ENCODE measurements at regions not wholly inside any gene's neighbourhood (a gene's known extent, or its start where the extent isn't known, plus 50 kb on each side); places are given as distances from the start of the nearest gene placed in this dataset.

- TF ChIP-seq RELA (CRISPR knock-in tag; IDR thresholded peaks at IDR 0.05; ENCODE audit: borderline replicate concordance) (no peak), ETV6 (CRISPR knock-in tag; IDR thresholded peaks at IDR 0.05) (no peak), SMAD4 (CRISPR knock-in tag; IDR thresholded peaks at IDR 0.05) (no peak)
- TF ChIP-seq, protein P1, sequence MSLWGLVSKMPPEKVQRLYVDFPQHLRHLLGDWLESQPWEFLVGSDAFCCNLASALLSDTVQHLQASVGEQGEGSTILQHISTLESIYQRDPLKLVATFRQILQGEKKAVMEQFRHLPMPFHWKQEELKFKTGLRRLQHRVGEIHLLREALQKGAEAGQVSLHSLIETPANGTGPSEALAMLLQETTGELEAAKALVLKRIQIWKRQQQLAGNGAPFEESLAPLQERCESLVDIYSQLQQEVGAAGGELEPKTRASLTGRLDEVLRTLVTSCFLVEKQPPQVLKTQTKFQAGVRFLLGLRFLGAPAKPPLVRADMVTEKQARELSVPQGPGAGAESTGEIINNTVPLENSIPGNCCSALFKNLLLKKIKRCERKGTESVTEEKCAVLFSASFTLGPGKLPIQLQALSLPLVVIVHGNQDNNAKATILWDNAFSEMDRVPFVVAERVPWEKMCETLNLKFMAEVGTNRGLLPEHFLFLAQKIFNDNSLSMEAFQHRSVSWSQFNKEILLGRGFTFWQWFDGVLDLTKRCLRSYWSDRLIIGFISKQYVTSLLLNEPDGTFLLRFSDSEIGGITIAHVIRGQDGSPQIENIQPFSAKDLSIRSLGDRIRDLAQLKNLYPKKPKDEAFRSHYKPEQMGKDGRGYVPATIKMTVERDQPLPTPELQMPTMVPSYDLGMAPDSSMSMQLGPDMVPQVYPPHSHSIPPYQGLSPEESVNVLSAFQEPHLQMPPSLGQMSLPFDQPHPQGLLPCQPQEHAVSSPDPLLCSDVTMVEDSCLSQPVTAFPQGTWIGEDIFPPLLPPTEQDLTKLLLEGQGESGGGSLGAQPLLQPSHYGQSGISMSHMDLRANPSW (CRISPR knock-in tag; conservative IDR thresholded peaks at IDR 0.05; ENCODE audit: low read depth), result no peak
Observed at GRCh38 chr3:30354513-30354912, 251.9 kb upstream of the TGFBR2 start (continued).

DNA sequence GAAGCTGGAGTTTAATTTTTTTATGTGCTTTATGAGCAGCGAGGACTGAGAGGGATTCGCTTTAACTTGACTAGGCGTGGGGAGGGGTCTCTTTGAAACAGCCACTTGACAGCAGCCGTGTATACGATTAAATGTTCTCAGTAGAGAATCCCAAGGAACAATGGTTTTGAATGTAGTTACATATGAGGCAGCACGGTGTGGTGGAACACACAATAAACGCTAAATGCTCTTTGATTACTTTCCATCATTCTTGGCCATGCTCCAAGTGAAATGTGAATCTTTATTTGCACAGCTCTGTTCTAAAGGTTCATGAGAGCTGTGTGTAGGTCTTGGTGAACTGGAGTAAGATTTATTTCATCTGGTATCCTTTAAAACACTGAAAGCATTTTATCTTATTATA is 251.4 kb upstream of the TGFBR2 start:
- no peak overlapping the region for H3K4me3 Mint-ChIP-seq
- TF ChIP-seq FOXP4 (CRISPR knock-in tag; IDR thresholded peaks at IDR 0.05) (no peak), PRRX2 (CRISPR knock-in tag; IDR thresholded peaks at IDR 0.05) (no peak), ETV6 (CRISPR knock-in tag; IDR thresholded peaks at IDR 0.05) (no peak), JAZF1 (CRISPR knock-in tag; IDR thresholded peaks at IDR 0.05) (no peak), E2F1 (CRISPR knock-in tag; IDR thresholded peaks at IDR 0.05) (no peak), ZNF416 (CRISPR knock-in tag; IDR thresholded peaks at IDR 0.05) (no peak), HMGA2 (CRISPR knock-in tag; IDR thresholded peaks at IDR 0.05) (no peak), ZSCAN18 (CRISPR knock-in tag; IDR thresholded peaks at IDR 0.05) (no peak), MAX (CRISPR knock-in tag; IDR thresholded peaks at IDR 0.05) (no peak), CREM (CRISPR knock-in tag; IDR thresholded peaks at IDR 0.05) (no peak), SMAD4 (CRISPR knock-in tag; IDR thresholded peaks at IDR 0.05) (no peak), ATF2 (CRISPR knock-in tag; IDR thresholded peaks at IDR 0.05; ENCODE audit: borderline replicate concordance, low read depth) (no peak), RORB (CRISPR knock-in tag; IDR thresholded peaks at IDR 0.05) (no peak)
- TF ChIP-seq, protein P2, sequence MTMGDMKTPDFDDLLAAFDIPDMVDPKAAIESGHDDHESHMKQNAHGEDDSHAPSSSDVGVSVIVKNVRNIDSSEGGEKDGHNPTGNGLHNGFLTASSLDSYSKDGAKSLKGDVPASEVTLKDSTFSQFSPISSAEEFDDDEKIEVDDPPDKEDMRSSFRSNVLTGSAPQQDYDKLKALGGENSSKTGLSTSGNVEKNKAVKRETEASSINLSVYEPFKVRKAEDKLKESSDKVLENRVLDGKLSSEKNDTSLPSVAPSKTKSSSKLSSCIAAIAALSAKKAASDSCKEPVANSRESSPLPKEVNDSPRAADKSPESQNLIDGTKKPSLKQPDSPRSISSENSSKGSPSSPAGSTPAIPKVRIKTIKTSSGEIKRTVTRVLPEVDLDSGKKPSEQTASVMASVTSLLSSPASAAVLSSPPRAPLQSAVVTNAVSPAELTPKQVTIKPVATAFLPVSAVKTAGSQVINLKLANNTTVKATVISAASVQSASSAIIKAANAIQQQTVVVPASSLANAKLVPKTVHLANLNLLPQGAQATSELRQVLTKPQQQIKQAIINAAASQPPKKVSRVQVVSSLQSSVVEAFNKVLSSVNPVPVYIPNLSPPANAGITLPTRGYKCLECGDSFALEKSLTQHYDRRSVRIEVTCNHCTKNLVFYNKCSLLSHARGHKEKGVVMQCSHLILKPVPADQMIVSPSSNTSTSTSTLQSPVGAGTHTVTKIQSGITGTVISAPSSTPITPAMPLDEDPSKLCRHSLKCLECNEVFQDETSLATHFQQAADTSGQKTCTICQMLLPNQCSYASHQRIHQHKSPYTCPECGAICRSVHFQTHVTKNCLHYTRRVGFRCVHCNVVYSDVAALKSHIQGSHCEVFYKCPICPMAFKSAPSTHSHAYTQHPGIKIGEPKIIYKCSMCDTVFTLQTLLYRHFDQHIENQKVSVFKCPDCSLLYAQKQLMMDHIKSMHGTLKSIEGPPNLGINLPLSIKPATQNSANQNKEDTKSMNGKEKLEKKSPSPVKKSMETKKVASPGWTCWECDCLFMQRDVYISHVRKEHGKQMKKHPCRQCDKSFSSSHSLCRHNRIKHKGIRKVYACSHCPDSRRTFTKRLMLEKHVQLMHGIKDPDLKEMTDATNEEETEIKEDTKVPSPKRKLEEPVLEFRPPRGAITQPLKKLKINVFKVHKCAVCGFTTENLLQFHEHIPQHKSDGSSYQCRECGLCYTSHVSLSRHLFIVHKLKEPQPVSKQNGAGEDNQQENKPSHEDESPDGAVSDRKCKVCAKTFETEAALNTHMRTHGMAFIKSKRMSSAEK (CRISPR knock-in tag; IDR thresholded peaks at IDR 0.05; ENCODE audit: borderline replicate concordance), result no peak
- TF ChIP-seq, protein P3, sequence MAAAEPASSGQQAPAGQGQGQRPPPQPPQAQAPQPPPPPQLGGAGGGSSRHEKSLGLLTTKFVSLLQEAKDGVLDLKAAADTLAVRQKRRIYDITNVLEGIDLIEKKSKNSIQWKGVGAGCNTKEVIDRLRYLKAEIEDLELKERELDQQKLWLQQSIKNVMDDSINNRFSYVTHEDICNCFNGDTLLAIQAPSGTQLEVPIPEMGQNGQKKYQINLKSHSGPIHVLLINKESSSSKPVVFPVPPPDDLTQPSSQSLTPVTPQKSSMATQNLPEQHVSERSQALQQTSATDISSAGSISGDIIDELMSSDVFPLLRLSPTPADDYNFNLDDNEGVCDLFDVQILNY (CRISPR knock-in tag; IDR thresholded peaks at IDR 0.05), result no peak
- TF ChIP-seq, protein P4, sequence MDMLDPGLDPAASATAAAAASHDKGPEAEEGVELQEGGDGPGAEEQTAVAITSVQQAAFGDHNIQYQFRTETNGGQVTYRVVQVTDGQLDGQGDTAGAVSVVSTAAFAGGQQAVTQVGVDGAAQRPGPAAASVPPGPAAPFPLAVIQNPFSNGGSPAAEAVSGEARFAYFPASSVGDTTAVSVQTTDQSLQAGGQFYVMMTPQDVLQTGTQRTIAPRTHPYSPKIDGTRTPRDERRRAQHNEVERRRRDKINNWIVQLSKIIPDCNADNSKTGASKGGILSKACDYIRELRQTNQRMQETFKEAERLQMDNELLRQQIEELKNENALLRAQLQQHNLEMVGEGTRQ (CRISPR knock-in tag; IDR thresholded peaks at IDR 0.05), result no peak
- ChIA-PET POLR2A (no interaction called here), CTCF (no interaction called here)
- no peaks in the 10 kb centered on the region for H3K36me3 Mint-ChIP-seq
- H3K27me3 Mint-ChIP-seq (ENCODE audit: low read depth), result no peaks in the 10 kb centered on the region
- ATAC-seq (no peak), DNase-seq (ENCODE audit: low spot score) (no peak)
- H3K9me3 Mint-ChIP-seq, result no peaks in the 10 kb centered on the region
- H3K4me1 Mint-ChIP-seq, result peaks cover 5% of the 10 kb centered on the region
- no peak overlapping the region for H3K27ac Mint-ChIP-seq
